Stomach (tissue), 4 donors: ENCODE measurements at regions not wholly inside any gene's neighbourhood (a gene's known extent, or its start where the extent isn't known, plus 50 kb on each side); places are given as distances from the start of the nearest gene placed in this dataset.

Experiments used
- CTCF ChIP-seq, 7 experiments: fragments of 450-650 bp in 4 of 7; fragments of 200-600 bp in 3 of 7; sonication (generic) in 3 of 7; IDR thresholded peaks; one replicate each; pipeline ENCODE4 v1.5.1; 2016 to 2019; ENCODE audit warnings: antibody characterized with exemption in 7 of 7, control low read depth in 2 of 7, mild to moderate bottlenecking in 1 of 7
- EP300 ChIP-seq: sonication (generic); formaldehyde crosslinking; IDR thresholded peaks from one replicate; pipeline ENCODE4 v1.6.1; 2017; ENCODE audit warnings: antibody characterized with exemption
- POLR2A ChIP-seq, 4 donors: fragments of 450-650 bp; IDR thresholded peaks; one replicate each; pipeline ENCODE4 v1.6.1; 2016; ENCODE audit warnings: antibody characterized with exemption in 4 of 4, control low read depth in 2 of 4, mild to moderate bottlenecking in 1 of 4, moderate library complexity in 1 of 4
- POLR2AphosphoS5 ChIP-seq, 3 donors: sonication (generic); formaldehyde crosslinking; IDR thresholded peaks; one replicate each; pipeline ENCODE4 v1.6.1; 2016; ENCODE audit warnings: antibody characterized with exemption in 3 of 3

- TF ChIP-seq CTCF (IDR thresholded peaks at IDR 0.05) (no peak), POLR2AphosphoS5 (IDR thresholded peaks at IDR 0.05) (no peak), POLR2A (IDR thresholded peaks at IDR 0.05) (no peak), EP300 (no peak)
Measured at GRCh38 chr1:199079994-199080393, 441.2 kb downstream of the PTPRC start.
